ENCODE measurements at regions not wholly inside any gene's neighbourhood (a gene's known extent, or its start where the extent isn't known, plus 50 kb on each side); places are given as distances from the start of the nearest gene placed in this dataset.

GRCh38 chr4:113845138-113845537 is 83.6 kb upstream of the CAMK2D start:
- H3K4me1 Mint-ChIP-seq (ENCODE audit: low read depth, unreplicated experiment) = peaks cover 13% of the 10 kb centered on the region
- no peak for TF ChIP-seq CTCF (IDR thresholded peaks at IDR 0.05; ENCODE audit: insufficient read depth in 1 of 2, low read depth in 1 of 2, low read length in 1 of 2, severe bottlenecking in 1 of 2, unreplicated experiment in 1 of 2)

GRCh38 chr4:113844369-113844768 is 82.8 kb upstream of the CAMK2D start:
- BruUV-seq (replicated peaks) = no TSS peak
- Mint-ChIP-seq H3K4me3 (ENCODE audit: unreplicated experiment) (no peak overlapping the region), H3K4me1 (ENCODE audit: low read depth, unreplicated experiment) (peaks cover 13% of the 10 kb centered on the region), H3K27ac (ENCODE audit: unreplicated experiment) (no peak overlapping the region), H3K9me3 (ENCODE audit: unreplicated experiment) (no peaks in the 10 kb centered on the region), H3K36me3 (ENCODE audit: insufficient read depth, unreplicated experiment) (no peaks in the 10 kb centered on the region), H3K27me3 (ENCODE audit: insufficient read depth, unreplicated experiment) (peaks cover 2% of the 10 kb centered on the region)
- Histone ChIP-seq H3K27me3 (replicated peaks; ENCODE audit: control insufficient read depth, insufficient read depth, low read length) (no peaks in the 10 kb centered on the region), H3K36me3 (ENCODE audit: control insufficient read depth, insufficient read depth, low read length) (no peaks in the 10 kb centered on the region), H3K4me1 (no peaks in the 10 kb centered on the region), H3K4me3 (ENCODE audit: low read depth, low read length) (no peak overlapping the region), H3K9me3 (no peaks in the 10 kb centered on the region)
- no peak for DNase-seq
- TF ChIP-seq CTCF (IDR thresholded peaks at IDR 0.05; ENCODE audit: insufficient read depth in 1 of 2, low read depth in 1 of 2, low read length in 1 of 2, severe bottlenecking in 1 of 2, unreplicated experiment in 1 of 2) = no peak
- intact Hi-C loops (cut with micrococcal nuclease; ENCODE audit: unreplicated experiment) = no loop called here
- POLR2A ChIA-PET = no interaction called here
- CTCF ChIA-PET = no interaction called here

More at GRCh38 chr4:113845138-113845537, 83.6 kb upstream of the CAMK2D start:
- H3K4me3 Mint-ChIP-seq (ENCODE audit: unreplicated experiment) = no peak overlapping the region
- Histone ChIP-seq H3K9me3 (no peaks in the 10 kb centered on the region), H3K4me3 (ENCODE audit: low read depth, low read length) (no peak overlapping the region), H3K27me3 (replicated peaks; ENCODE audit: control insufficient read depth, insufficient read depth, low read length) (no peaks in the 10 kb centered on the region), H3K36me3 (ENCODE audit: control insufficient read depth, insufficient read depth, low read length) (no peaks in the 10 kb centered on the region), H3K4me1 (no peaks in the 10 kb centered on the region)
- DNase-seq = no peak
- peaks cover 2% of the 10 kb centered on the region for H3K27me3 Mint-ChIP-seq (ENCODE audit: insufficient read depth, unreplicated experiment)
- H3K9me3 Mint-ChIP-seq (ENCODE audit: unreplicated experiment) = no peaks in the 10 kb centered on the region
- no peak overlapping the region for H3K27ac Mint-ChIP-seq (ENCODE audit: unreplicated experiment)
- H3K36me3 Mint-ChIP-seq (ENCODE audit: insufficient read depth, unreplicated experiment) = no peaks in the 10 kb centered on the region
- ChIA-PET CTCF (no interaction called here), POLR2A (no interaction called here)
- intact Hi-C loops (cut with micrococcal nuclease; ENCODE audit: unreplicated experiment) = no loop called here
- BruUV-seq (replicated peaks) = no TSS peak

GRCh38 chr4:113840861-113841260 is 79.3 kb upstream of the CAMK2D start:
- no TSS peak for BruUV-seq (replicated peaks)
- DNase-seq = no peak
- Histone ChIP-seq H3K4me3 (ENCODE audit: low read depth, low read length) (no peak overlapping the region), H3K4me1 (no peaks in the 10 kb centered on the region), H3K36me3 (ENCODE audit: control insufficient read depth, insufficient read depth, low read length) (no peaks in the 10 kb centered on the region), H3K9me3 (no peaks in the 10 kb centered on the region), H3K27me3 (replicated peaks; ENCODE audit: control insufficient read depth, insufficient read depth, low read length) (no peaks in the 10 kb centered on the region)
- TF ChIP-seq CTCF (IDR thresholded peaks at IDR 0.05; ENCODE audit: insufficient read depth in 1 of 2, low read depth in 1 of 2, low read length in 1 of 2, severe bottlenecking in 1 of 2, unreplicated experiment in 1 of 2) = no peak
- no peaks in the 10 kb centered on the region for H3K36me3 Mint-ChIP-seq (ENCODE audit: insufficient read depth, unreplicated experiment)
- intact Hi-C loops (cut with micrococcal nuclease; ENCODE audit: unreplicated experiment) = no loop called here
- no peak overlapping the region for H3K4me3 Mint-ChIP-seq (ENCODE audit: unreplicated experiment)
- H3K27me3 Mint-ChIP-seq (ENCODE audit: insufficient read depth, unreplicated experiment) = peaks cover 2% of the 10 kb centered on the region
- ChIA-PET POLR2A (no interaction called here), CTCF (no interaction called here)
- H3K4me1 Mint-ChIP-seq (ENCODE audit: low read depth, unreplicated experiment) = peaks cover 13% of the 10 kb centered on the region
- H3K9me3 Mint-ChIP-seq (ENCODE audit: unreplicated experiment) = no peaks in the 10 kb centered on the region
- no peak overlapping the region for H3K27ac Mint-ChIP-seq (ENCODE audit: unreplicated experiment)
